HG02642 (cell line): ENCODE measurements at regions not wholly inside any gene's neighbourhood (a gene's known extent, or its start where the extent isn't known, plus 50 kb on each side); places are given as distances from the start of the nearest gene placed in this dataset.

ENCODE experiments used
- ATAC-seq: cut with Tn5 transposase; IDR thresholded peaks from one replicate; pipeline ENCODE4 v1.9.1; 2021; ENCODE audit warnings: mild to moderate bottlenecking; ENCODE audit not compliant: unreplicated experiment, poor library complexity

GRCh38 chr16:65463652-65464260 is 341.9 kb upstream of the CDH11 start:
- ATAC-seq: no peak

- no peak for ATAC-seq
Observed at GRCh38 chr16:65457084-65457483, 335.2 kb upstream of the CDH11 start.

DNA sequence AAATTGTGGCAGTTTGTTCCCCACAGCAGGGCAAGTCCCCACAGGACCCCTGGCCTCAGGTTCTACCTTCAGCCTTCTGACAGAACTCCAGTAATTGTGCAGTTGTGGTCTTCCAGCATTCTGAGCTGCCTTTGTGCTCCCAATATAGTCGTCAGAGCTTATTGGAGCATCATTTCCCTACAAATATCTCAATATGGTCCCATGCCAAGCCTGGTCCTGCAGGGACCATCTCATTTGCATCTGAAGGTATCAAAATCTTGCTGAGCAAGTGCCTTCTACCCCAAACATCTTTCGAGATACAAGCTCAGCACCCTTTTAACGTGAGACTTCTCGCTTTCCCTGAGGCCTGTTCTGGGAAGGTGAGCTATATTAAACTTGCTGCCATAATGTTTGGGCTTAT is 333.9 kb upstream of the CDH11 start:
- no peak for ATAC-seq

- ATAC-seq: no peak
Observed at GRCh38 chr16:65453646-65454045, 331.8 kb upstream of the CDH11 start.

DNA sequence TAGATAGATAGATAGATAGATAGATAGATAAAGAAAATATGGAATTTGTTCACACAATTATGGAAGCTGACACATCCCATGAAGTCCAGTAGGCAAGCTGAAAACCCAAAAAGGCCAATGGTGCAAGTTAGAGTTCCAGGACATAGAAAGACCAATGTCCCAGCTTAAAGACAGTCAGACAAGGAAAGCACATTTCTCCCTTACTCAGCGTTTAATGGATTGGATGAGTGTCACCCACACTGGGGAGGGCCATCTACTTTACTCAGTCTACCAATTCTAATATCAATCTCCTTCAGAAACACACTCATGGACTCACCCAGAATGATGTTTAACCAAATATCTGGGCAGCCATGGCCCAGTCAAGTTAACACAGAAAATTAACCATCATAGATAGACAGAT is 327.7 kb upstream of the CDH11 start:
- ATAC-seq: no peak

GRCh38 chr16:65446427-65446826 is 324.6 kb upstream of the CDH11 start:
- no peak for ATAC-seq

DNA sequence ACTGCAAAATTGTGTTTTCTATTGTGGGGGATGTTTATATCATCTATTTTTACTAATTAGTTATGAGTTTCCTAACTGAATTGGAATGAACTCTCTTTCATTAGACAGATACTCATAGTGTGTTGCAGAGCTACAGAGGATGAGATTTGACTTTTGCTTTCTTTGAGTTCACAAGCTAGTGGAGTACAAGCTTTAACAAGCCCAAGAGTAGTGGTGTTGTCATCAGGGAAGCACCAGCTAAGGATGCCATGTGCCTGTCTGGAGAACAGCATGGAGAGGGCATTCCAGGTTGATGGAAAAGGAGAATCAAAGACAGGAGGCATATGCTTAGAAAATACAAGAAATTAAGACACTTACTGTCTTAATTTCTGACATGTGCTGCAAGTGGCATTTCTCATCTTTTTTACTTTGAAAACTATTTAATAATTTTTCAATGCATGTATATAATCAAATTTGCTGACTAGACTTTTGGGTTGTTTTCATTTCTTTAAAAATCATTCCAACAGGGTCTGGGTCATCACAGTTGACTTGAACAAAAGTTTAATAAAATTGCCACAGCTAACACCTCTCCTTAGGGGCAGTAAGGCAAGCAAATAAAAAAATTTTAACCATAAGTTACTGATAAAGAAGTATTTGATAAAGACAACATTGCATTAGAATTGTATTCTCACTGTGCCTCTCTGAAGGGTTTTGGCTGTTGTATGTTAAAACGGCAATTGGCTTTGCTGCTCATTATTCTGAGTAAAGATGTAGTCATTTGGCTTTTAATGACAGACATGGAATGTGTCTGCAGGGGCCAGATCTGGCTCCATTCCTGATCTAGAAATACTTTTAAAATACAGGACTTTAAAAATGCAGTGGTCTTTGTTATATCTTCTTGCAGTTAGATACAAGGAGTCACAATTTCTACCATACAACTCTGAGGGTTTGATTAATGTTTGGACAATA is 323.7 kb upstream of the CDH11 start:
- ATAC-seq: no peak

DNA sequence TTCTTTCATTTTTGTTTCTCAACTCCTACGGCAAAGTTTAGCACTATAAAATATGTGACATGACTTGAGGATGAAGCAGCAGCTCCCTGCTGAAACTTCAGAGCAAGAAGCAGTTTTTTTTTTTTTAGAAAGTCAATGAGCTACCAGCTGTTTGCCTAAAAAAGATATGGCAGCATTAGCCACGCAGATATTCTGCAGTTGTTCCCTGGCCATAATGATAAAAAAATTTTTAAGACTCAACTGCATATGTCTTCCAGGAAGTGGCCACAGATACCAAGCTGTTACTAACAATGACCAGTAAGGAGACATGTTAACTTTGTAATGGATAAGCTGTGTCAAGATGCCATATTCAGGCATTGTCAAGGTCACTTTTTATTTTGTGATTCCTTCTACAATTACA is 319.6 kb upstream of the CDH11 start:
- ATAC-seq: no peak

DNA sequence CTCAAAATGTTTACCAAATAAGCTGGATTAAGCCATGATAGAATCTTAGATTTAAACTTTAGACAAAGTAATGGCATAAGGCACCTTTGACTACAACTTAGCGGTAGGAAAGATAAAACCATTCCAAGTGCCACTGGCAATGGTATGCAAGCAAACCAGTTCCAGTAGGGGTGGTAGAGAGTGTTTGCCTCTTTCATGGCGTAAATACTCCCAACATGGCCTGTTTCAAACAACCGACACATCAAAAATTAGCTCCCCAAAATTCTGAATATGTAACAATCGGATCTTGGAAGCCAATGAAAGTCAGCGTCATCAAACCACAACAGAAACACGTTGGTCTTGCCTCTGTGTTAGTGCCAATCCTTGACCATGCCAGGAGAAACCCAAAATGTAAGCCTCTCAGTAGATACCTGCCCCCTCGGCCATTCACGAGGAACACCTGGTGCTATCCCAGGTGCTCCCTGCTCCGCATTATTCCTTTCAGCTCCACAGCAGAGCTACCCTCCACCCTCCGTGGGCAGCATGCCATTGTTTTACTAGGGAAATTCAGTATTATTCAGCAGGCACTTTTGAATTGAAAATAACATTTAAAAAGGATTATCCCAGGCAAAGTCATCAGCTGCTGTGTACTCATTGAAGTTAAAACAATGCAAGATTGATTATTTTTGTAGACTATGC is 307.8 kb upstream of the CDH11 start:
- ATAC-seq: no peak

DNA sequence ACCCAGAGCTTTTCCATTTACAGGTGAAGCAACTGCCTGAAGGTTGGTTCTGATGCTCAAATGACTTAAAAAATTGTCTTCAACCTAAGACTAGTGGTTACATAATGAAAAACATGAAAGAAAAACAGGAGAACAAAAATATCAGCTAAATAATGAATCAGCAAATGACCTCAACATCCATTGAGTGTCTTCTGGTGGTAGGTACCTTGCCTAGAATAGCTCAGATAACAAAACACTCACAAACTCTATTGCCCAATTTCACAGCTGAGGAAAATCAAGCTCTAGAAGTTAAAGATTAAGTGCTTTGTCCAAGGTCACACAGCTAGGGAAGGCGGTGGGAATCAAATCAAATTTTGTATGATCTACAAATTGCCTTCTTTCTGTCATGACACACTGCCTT is 304.6 kb upstream of the CDH11 start:
- no peak for ATAC-seq

DNA sequence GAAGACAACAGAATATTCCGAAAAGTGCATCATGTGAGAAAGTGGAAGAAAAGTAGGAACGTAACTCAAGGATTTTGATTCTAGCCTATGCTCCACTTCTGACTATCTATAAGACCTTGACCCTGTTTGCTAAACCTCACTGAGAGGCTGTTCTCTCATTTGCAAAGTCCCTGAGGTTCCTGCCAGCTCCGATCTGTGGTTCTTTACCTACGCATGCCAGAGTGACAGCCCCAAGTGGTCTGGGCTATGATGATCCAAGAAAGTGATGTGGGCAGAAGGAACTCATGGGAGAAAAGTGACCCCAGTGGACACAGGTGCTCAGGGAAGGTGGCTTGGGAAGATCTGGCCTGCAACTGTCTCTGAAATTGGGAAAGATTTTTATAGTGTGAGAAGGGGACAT is 301.1 kb upstream of the CDH11 start:
- no peak for ATAC-seq

- no peak for ATAC-seq
Observed at GRCh38 chr16:65421596-65421995, 299.7 kb upstream of the CDH11 start.

GRCh38 chr16:65418435-65418834 is 296.6 kb upstream of the CDH11 start:
- no peak for ATAC-seq

DNA sequence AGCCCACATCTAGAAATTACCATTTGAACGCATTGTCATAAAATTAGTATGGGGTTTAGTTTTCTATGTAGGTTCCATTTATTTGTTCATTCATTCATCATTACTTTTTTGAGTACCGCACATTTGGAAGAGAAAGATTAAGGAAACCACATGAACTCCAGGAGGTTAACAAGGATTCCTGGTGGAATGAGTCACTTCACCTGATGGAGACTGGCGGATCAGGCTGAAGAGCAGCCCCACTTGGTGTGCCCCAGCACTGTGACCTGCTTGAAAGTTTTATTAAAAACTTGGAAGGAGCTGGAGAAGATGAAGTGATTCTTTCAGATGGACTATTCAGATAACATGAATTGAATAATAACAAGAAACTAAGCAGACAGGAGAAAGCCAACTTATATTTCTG is 293.6 kb upstream of the CDH11 start:
- ATAC-seq: no peak

DNA sequence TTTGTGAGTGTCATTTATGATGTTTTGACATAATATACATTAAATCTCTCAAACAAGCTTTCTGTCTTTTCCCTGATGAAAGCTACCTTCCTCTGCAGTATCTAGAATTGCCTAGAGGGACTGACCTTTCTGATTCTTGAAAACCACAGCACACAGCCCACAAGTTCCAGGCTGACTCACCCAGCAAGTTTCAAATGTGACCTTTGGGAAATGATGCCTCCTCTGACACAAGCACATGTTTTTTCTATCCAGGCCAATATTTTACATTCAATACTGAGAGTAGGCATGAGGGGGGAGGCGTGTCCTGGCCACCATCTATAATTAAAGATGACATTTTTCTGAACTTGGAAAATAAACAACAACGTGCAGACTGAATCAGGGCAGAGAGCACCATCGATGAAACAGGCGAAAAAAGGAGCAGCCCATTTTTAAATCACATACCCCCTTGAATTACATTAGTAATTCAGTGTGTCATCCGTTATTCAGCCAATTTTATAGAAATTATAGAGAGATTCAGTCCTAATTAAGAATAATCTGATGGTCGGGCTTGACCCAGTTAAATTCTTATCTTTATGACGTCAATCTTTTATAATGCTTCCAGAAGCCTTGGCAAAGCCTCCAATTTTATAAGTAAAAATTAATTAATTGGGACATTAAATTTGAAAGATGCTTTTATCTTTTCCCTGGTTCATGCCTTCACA is 292.6 kb upstream of the CDH11 start:
- ATAC-seq: no peak

DNA sequence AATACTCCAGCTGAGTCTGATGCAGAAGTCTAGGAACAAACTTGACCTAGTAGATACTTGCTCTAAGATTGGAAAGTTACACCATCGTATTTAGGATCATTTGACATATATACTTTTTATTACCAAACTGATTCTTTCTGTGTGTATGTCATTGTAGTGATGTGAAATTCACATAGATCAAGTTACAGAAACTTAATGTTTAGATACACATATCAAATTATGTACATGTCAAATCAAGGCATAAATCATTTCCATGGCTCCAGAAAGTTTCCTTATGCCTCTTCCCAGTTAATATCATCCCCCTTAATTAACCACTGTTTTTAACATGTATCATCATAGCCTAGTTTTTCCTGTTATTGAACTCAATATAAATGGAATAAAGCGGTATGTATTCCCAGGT is 292.0 kb upstream of the CDH11 start:
- ATAC-seq: no peak

DNA sequence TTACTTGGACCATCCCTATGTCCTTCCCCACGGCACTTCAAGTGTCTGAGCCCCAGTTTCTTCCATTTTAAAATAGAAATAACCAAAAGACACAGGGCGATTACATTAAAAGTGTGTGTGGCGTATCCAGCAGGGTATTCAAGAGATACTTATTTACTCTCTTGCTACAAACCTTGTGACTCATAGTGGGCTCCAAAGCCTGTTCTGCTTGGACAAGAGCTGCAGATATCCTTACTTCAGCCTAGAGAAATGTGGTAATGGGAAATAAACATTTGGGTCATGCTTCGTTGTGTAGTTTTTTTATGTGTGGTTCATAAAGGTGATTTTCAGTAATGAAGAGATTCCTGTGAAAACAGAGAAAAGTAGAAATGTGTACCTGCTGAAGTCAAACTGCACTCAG is 288.9 kb upstream of the CDH11 start:
- no peak for ATAC-seq

GRCh38 chr16:65409510-65409909 is 287.6 kb upstream of the CDH11 start:
- no peak for ATAC-seq

DNA sequence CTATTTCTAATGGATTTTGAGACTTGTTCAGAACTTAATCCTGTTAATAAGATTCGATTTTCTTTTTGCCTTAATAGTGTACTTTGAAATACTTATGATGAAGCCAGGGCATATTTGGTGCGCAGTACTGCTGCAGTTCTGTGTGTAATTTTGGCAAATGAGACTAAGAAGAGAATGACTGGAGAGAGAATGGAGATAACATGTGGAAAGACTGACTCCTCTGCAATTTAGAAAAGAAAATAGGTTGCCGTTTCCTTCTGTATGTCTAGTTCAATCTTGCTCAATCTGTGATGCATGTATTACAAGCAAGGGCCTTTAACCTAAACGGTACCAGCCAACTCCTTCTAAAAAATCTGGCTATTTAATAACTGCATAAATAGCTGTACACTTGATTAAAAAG is 285.1 kb upstream of the CDH11 start:
- ATAC-seq: no peak

- ATAC-seq: no peak
Observed at GRCh38 chr16:65406116-65406515, 284.3 kb upstream of the CDH11 start.

DNA sequence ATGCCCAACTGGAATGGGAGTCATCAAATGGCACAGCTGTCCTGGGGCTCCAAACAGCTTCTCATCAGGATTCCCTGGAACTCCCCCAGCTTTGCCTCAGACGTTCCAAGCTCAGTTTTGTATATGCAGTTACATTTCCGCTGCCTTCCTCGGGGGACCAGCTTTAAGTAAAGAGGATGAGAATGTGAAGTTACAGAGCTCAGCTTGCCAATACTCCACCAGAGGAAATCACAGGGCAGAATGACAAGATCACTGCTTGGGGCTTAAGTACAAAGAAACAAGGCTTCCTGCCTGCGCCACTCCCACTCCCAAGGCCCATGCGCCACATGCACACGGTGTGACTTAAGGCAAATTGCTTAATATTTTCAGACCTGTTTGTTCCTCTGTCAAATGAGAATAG is 272.4 kb upstream of the CDH11 start:
- no peak for ATAC-seq
